ENCODE measurements at regions not wholly inside any gene's neighbourhood (a gene's known extent, or its start where the extent isn't known, plus 50 kb on each side); places are given as distances from the start of the nearest gene placed in this dataset.
A peak's percentile ranks its signal among the peaks of the same experiment; 100 is the strongest.
"Not testable (repeated sequence)": the region's sequence is repeated elsewhere in the genome, so short reads cannot be mapped to it uniquely, and the experiment has no call there.

- no peak for DNase-seq (ENCODE audit: low read depth in 2 of 2)
These were observed 501.9 kb upstream of the RGS6 start for GRCh38 chr14:71430321-71430677.

- DNase-seq (ENCODE audit: low read depth in 2 of 2) = no peak
These were observed 501.4 kb upstream of the RGS6 start for GRCh38 chr14:71430678-71431376.

- no peak for DNase-seq (ENCODE audit: low read depth in 2 of 2)
These were observed 499.7 kb upstream of the RGS6 start for GRCh38 chr14:71432334-71433110.

DNA sequence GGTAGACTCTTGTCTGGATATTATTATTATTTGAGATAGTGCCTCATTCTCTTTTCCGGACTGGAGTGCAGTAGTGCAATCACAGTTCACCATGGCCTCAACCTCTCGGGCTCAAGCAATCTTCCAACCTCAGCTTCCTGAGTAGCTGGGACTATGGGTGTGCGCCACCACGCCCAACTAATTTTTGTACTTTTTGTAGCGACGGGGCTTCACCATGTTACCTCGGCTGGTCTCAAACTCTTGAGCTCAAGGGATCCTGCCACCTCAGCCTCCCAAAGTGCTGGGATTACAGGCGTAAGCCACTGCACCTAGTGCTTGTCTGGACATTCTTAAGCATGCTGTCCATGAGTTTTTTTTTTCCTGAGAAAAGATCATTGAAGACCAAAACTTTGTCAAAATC lies 498.9 kb upstream of the RGS6 start:
- no peak for DNase-seq (ENCODE audit: low read depth in 2 of 2)

- DNase-seq (ENCODE audit: low read depth in 2 of 2) = not testable (repeated sequence)
These were observed 496.6 kb upstream of the RGS6 start for GRCh38 chr14:71435641-71436040.

DNA sequence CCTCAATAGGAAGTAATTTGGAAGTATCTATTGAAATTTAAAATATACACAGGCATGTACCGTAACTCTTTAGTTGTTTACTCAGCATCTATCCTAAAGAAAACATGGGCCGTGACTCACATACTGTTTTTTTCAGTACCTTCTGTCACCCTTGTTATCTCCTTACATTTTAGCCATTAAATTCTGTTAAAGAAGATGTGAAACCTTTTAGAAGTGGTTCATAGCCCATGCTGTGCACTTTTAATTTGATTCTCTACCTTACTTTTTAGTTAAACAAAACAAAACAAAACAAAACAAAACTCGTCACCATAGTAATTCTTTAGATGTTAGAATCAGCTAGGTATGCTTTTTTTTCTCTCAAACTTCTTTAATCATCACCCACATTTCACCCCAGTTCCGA lies 494.4 kb upstream of the RGS6 start:
- DNase-seq (ENCODE audit: low read depth in 2 of 2) = peak in 1 of 2 donors; percentile 0

- no peak for DNase-seq (ENCODE audit: low read depth in 2 of 2)
These were observed 493.5 kb upstream of the RGS6 start for GRCh38 chr14:71438684-71439083.

DNA sequence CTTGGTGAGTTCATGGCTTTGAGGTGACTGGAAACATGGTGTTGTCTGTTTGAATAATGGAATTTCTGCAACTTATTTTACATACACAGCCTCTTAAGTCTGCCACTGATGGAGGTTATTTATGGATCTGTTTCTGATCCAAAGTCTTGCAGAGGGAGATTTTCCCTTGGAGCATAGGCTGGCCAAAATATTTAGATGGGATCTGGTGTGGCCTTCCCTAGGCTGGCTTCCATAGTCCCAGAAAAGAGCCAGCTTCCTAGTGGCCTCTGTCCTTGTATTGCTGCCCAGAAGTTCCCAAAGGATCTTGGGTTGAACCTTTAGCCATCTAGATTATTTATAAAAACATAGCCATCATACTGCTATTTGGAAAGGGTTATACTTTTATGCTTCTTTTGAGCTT lies 491.1 kb upstream of the RGS6 start:
- no peak for DNase-seq (ENCODE audit: low read depth in 2 of 2)

DNA sequence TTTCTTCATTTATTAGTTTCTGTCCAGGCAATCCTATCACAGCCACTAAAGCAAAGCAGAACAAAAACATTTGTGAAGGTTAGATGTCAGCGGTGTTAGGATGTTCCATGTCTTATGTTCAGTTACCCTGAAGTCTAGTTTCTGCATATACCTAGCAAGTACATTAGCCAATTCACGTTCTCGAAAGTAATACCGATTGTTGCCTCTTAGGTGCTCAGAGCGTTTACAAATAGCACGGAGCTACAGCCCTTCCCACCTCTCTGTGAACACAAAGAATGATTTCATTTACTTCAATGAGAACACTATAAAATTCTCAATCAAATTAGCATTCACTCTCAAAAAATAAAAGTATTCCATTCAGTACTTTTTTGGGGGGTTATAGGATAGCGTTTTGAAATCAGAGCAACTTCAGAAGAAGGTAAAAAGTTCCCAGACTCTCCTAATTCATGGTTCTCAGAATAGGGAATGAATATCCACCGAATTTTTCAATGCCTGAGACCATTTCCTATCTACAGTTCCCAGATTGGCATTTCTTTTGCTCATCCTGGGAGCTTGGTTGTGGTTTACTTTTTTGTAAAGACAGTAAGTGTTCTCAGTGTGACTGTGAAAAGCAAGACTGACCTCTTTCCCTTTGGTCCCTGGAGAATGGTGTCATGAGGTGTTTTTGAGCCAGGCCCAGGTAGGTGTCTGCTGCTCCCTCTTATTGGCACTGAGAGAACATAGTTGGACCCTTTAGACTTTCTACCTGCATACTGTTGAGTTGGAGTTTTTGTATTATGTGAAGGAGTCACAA lies 488.0 kb upstream of the RGS6 start:
- DNase-seq (ENCODE audit: low read depth in 2 of 2) = no peak

DNA sequence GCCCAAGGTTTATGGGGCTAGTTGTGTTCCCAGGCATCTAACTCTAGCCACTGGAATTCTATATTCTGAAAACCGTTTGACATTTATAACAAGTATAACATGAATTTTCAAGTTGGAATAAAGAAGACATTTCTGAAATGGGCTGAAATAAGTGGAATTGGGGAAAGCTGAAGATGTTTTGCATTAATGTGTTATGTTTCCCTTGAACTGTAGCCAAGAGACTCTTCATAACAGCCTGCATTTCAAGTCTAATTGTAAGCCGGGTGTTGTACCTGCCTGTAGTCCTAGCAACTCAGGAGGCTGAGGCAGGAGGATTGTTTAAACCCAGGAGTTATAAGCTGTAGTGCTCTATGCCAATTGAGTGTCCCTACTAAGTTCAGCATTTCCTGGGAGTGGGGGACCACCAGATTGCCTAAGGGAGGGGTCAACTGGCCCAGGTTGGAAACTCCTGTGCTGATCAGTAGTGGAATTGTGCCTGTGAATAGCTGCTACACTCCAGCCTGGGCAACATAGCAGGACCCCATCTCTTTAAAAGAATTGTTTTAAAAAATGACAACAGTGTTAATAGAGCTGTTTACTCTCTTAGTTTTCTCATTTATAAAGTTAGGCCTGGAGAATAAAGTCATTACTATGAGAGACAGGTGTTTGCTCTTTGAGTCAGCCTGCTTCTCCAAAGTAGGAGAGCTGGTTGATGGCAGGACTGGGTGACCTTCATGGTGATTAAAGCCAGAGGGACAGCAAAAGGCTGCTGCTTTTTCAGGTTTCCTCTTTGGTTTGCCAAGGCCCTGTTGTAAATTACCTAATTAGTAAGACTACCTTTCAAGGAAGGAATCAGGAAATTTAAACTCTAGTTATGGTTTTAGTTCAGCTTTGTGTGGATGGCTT lies 483.6 kb upstream of the RGS6 start:
- no peak for DNase-seq (ENCODE audit: low read depth in 2 of 2)

GRCh38 chr14:71449316-71450055 lies 482.7 kb upstream of the RGS6 start:
- no peak for DNase-seq (ENCODE audit: low read depth in 2 of 2)

- DNase-seq (ENCODE audit: low read depth in 2 of 2) = no peak
These were observed 480.7 kb upstream of the RGS6 start for GRCh38 chr14:71451501-71451900.

DNA sequence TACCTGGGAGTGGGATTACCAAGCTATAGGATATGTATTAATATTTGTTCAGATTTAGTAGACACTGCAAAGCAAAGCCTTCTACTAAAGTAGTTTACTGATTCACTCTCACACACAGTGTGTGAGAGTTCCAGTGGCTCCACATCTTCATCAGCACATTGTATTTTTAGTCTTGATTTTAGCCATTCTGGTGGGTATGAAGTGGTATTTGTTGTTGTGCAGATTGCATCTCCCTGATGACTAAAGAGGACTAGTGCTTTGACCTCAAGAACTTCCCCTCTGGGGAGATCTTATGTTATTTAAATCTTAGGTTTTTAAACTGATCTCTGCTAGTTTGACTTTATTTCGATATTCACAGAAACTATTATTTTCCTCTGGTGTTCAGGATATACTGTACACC lies 479.7 kb upstream of the RGS6 start:
- DNase-seq (ENCODE audit: low read depth in 2 of 2) = peak in 1 of 2 donors; percentile 2

- no peak for DNase-seq (ENCODE audit: low read depth in 2 of 2)
These were observed 479.2 kb upstream of the RGS6 start for GRCh38 chr14:71452987-71453386.

- no peak for DNase-seq (ENCODE audit: low read depth in 2 of 2)
These were observed 478.2 kb upstream of the RGS6 start for GRCh38 chr14:71454010-71454409.

- DNase-seq (ENCODE audit: low read depth in 2 of 2) = no peak
These were observed 477.5 kb upstream of the RGS6 start for GRCh38 chr14:71454513-71455332.

DNA sequence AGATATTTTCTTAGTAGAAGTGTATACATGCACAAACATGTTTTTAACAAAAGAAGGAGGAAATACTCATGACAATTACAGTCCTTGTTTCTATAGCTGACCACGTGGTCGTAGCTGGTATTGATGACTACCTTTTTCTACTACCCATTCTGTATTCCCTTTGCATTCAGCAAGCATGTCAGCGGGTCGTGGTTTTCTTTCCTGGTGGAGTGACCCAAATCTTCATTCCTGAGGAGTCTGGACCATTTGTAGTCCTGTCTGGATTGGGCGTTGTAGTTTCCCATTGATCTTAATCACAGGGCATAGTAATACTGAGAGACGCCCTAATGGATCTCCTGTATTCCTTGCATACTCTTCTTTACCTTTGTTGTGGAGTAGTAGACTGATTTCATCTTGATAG lies 472.1 kb upstream of the RGS6 start:
- DNase-seq (ENCODE audit: low read depth in 2 of 2) = no peak

- DNase-seq (ENCODE audit: low read depth in 2 of 2) = not testable (repeated sequence)
These were observed 470.6 kb upstream of the RGS6 start for GRCh38 chr14:71461617-71462016.

DNA sequence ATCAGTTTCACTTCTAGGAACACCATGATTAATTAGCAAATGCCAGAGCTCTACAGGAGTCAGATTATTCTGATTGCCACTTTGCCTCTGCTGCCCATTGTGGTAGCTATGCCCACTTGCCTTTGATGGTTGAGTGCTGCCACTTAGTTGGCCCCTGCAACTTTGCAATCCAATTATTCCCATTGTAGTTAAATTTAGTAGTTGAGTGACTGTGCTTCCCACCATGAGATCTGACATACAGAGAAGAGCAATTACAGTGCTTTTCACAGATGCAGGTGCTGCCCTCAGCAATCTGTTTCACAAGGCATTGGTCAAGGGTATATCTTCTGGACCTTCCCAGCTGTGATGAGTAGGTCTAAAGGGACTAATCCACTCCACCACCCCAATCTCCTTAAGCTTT lies 468.4 kb upstream of the RGS6 start:
- DNase-seq (ENCODE audit: low read depth in 2 of 2) = no peak

- DNase-seq (ENCODE audit: low read depth in 2 of 2) = no peak
These were observed 467.4 kb upstream of the RGS6 start for GRCh38 chr14:71464840-71465239.
